ENCODE measurements at regions not wholly inside any gene's neighbourhood (a gene's known extent, or its start where the extent isn't known, plus 50 kb on each side); places are given as distances from the start of the nearest gene placed in this dataset.

DNA sequence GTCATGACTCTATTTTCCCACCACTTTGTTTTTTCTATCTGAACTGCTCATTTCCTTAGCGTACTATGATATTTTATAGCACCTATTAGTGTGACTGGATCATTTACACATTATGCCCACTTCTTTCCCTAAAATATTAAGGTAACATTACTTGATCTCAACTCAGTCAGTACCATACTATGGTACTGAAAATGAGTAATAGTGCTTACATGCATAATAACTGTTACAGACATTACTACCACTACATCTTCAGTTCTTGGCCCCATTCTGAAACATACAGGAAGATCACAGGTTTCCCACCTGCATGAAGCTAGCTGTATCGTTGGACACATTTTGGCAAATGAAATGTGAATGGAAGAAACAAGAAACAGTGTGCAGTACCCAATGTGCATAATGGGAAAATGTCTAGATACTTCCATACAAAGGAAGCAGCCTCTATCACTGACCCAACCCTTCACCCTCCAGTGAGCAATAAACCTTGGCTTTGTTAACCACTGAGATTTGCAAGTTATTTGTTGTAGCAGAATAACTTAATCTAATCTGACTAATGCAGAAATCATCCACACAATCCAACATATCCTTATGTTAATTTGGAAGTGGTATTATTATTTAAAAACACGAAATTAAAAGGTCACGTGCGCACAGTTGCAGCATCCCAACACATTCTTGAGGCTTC, 108.6 kb upstream of the DOK5 start:
- H3K9me3 ChIP-seq = no peaks in the 10 kb centered on the region
- H3K4me1 ChIP-seq (ENCODE audit: low read depth) = no peaks in the 10 kb centered on the region
- ATAC-seq = no peak
- no peak for DNase-seq
- TF ChIP-seq, protein P1, sequence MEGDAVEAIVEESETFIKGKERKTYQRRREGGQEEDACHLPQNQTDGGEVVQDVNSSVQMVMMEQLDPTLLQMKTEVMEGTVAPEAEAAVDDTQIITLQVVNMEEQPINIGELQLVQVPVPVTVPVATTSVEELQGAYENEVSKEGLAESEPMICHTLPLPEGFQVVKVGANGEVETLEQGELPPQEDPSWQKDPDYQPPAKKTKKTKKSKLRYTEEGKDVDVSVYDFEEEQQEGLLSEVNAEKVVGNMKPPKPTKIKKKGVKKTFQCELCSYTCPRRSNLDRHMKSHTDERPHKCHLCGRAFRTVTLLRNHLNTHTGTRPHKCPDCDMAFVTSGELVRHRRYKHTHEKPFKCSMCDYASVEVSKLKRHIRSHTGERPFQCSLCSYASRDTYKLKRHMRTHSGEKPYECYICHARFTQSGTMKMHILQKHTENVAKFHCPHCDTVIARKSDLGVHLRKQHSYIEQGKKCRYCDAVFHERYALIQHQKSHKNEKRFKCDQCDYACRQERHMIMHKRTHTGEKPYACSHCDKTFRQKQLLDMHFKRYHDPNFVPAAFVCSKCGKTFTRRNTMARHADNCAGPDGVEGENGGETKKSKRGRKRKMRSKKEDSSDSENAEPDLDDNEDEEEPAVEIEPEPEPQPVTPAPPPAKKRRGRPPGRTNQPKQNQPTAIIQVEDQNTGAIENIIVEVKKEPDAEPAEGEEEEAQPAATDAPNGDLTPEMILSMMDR (IDR thresholded peaks at IDR 0.05) = no peak
- no peak overlapping the region for H3K4me3 ChIP-seq
- no peaks in the 10 kb centered on the region for H3K36me3 ChIP-seq (ENCODE audit: low read depth)
- intact Hi-C loops (cut with DNase I, micrococcal nuclease) = no loop called here

DNA sequence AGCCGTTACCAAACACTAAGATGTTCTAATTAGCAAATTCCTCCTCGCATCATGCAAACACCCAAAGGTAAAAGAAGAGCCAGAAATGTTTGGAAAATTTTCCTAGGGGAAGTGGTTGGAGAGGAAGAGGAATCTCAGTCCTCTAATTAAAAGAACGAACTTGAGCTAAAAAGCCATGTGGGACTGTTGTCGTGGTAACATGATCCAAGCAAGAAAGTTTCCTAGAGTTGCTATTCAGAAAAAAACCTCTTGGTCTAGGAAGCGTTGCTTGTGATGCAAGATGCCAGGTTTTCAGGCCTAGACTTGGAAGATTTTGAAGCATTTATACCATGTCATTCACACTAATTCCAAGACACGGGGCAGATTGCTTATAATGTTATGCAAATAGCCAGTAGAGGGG, 106.8 kb upstream of the DOK5 start:
- no peaks in the 10 kb centered on the region for H3K9me3 ChIP-seq
- TF ChIP-seq, protein P1 (IDR thresholded peaks at IDR 0.05) = no peak
- H3K4me1 ChIP-seq (ENCODE audit: low read depth) = no peaks in the 10 kb centered on the region
- no peaks in the 10 kb centered on the region for H3K36me3 ChIP-seq (ENCODE audit: low read depth)
- ATAC-seq (no peak), DNase-seq (no peak)
- intact Hi-C loops (cut with DNase I, micrococcal nuclease) = no loop called here
- H3K4me3 ChIP-seq = no peak overlapping the region

DNA sequence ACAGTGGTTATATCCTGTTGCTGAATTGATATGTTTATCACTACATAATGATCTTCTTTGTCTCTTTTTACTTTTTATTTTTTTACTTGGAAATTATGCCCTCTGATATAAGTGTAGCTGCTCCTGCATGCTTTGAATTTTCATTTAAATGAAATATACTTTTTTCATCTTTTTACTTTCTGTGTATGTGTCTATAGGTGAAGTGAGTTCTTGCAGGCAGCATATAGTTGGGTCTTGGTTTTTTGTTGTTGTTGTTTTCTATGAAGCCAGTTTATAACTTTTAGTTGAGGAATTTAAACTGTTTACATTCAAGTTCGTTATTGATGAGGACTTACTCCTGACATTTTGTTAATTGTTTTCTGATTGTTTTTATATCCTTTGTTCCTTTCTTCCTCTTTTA, 103.1 kb upstream of the DOK5 start:
- H3K36me3 ChIP-seq (ENCODE audit: low read depth) = no peaks in the 10 kb centered on the region
- no peaks in the 10 kb centered on the region for H3K4me1 ChIP-seq (ENCODE audit: low read depth)
- DNase-seq (no peak), ATAC-seq (no peak)
- no peaks in the 10 kb centered on the region for H3K9me3 ChIP-seq
- TF ChIP-seq, protein P1 (IDR thresholded peaks at IDR 0.05) = no peak
- H3K4me3 ChIP-seq = no peak overlapping the region
- intact Hi-C loops (cut with DNase I, micrococcal nuclease) = no loop called here

DNA sequence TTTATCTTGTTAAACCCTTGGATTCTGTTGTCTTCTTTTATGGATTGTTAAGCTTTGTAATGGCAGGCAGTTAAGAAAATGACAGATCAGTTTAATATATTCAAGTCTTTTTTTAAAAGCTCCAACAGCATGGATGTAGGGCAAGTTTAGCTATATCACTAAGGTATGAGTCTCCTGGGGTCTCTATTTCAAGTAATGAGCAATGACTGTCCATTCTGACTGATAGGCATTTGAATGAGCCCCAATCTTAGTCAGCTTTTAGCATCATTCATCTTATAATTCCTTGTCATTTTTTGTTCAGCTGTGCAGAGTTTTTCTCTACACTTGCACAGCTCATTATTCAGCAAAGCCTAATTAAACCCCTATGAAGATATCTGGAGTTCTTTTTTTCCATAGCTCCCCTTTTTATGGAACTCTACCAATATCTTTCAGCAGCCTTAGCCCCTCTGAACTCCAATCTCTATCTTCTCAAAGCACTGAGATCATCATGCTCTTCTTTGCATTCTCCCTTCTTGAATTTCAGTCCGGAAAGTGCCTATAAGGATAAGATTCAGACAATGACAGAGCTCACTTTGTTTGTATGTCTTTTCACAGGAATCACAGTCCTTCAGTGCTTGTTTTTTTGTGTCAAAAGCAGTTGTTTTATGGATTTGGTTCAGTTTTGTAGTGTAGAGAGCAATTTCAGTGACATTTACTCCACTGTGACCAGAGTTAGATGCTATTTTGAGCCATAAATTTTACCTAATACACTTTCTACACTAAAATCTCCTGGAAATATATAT, 97.2 kb upstream of the DOK5 start:
- ATAC-seq (no peak), DNase-seq (no peak)
- H3K4me3 ChIP-seq = no peak overlapping the region
- intact Hi-C loops (cut with DNase I, micrococcal nuclease) = no loop called here
- H3K9me3 ChIP-seq = no peaks in the 10 kb centered on the region
- no peaks in the 10 kb centered on the region for H3K36me3 ChIP-seq (ENCODE audit: low read depth)
- no peaks in the 10 kb centered on the region for H3K4me1 ChIP-seq (ENCODE audit: low read depth)
- TF ChIP-seq, protein P1 (IDR thresholded peaks at IDR 0.05) = no peak

DNA sequence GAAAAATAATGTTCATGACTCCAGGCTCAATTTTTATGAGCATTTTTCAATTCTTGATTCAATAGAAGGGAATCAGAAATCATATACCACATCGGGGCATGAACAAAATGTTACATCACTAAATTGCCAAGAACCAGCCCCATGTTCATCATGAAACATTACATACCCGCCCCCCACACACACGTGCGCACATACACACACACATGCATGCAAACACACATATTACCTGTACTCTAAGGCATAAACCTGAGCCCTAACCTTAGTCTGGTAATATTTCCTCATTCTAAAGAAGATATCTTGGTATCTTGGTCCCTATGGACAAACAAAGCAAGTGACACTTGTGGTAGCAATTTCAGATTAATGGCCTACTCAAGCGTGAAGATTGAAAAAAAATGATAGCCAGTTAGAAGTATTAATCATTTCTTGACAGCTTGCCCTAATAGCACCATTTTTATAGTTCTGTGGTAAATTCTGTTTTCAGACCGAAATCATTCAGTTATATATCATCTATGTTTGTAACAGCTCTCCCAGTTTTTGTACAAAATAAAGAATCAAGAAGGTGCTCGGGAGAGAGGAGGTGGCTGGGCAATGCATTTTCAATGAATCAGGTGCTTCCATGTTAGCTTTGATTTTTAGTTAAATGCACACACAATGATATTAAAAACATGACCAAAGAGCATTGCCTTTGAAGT, 95.4 kb upstream of the DOK5 start:
- H3K4me1 ChIP-seq (ENCODE audit: low read depth) = no peaks in the 10 kb centered on the region
- intact Hi-C loops (cut with DNase I, micrococcal nuclease) = no loop called here
- H3K4me3 ChIP-seq = no peak overlapping the region
- ATAC-seq = no peak
- TF ChIP-seq, protein P1 (IDR thresholded peaks at IDR 0.05) = no peak
- H3K36me3 ChIP-seq (ENCODE audit: low read depth) = no peaks in the 10 kb centered on the region
- no peaks in the 10 kb centered on the region for H3K9me3 ChIP-seq
- DNase-seq = no peak

Measured in mucosa of descending colon (tissue), 3 donors.